Hepatocyte (in vitro differentiated cells): ENCODE measurements at regions not wholly inside any gene's neighbourhood (a gene's known extent, or its start where the extent isn't known, plus 50 kb on each side); places are given as distances from the start of the nearest gene placed in this dataset.

ENCODE experiments used
- EZH2 ChIP-seq: fragments of 200-600 bp; sonication (generic); IDR thresholded peaks from 2 replicates; pipeline ENCODE4 v1.6.1; 2016; ENCODE audit warnings: antibody characterized with exemption, mild to moderate bottlenecking, borderline replicate concordance
- TF ChIP-seq, protein P1 (sequence below): fragments of 200-600 bp; sonication (generic); IDR thresholded peaks from 2 replicates; pipeline ENCODE4 v1.5.1; 2016; ENCODE audit warnings: antibody characterized with exemption, mild to moderate bottlenecking; ENCODE audit not compliant: poor library complexity

GRCh38 chr2:145501920-145502319 lies 982.0 kb upstream of the ZEB2 start:
- TF ChIP-seq, protein P1, sequence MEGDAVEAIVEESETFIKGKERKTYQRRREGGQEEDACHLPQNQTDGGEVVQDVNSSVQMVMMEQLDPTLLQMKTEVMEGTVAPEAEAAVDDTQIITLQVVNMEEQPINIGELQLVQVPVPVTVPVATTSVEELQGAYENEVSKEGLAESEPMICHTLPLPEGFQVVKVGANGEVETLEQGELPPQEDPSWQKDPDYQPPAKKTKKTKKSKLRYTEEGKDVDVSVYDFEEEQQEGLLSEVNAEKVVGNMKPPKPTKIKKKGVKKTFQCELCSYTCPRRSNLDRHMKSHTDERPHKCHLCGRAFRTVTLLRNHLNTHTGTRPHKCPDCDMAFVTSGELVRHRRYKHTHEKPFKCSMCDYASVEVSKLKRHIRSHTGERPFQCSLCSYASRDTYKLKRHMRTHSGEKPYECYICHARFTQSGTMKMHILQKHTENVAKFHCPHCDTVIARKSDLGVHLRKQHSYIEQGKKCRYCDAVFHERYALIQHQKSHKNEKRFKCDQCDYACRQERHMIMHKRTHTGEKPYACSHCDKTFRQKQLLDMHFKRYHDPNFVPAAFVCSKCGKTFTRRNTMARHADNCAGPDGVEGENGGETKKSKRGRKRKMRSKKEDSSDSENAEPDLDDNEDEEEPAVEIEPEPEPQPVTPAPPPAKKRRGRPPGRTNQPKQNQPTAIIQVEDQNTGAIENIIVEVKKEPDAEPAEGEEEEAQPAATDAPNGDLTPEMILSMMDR, result no peak
- TF ChIP-seq EZH2, result no peak
